Mucosa of descending colon (tissue), 3 donors: ENCODE measurements at regions not wholly inside any gene's neighbourhood (a gene's known extent, or its start where the extent isn't known, plus 50 kb on each side); places are given as distances from the start of the nearest gene placed in this dataset.

Source experiments
- ATAC-seq: fragments of 200-7000 bp; cut with Tn5 transposase; one replicate; pipeline ENCODE4 v1.9.1; 2020; ENCODE audit warnings: mild to moderate bottlenecking, moderate library complexity
- DNase-seq, 3 donors: peaks; one replicate each; pipeline ENCODE4 v3.0.0-alpha.2; 2020
- H3K36me3 ChIP-seq: fragments of 200-600 bp; one replicate; pipeline ENCODE4 v1.8.0; 2021; ENCODE audit warnings: low read depth, mild to moderate bottlenecking
- H3K4me1 ChIP-seq: fragments of 200-600 bp; one replicate; pipeline ENCODE4 v1.8.0; 2021; ENCODE audit warnings: low read depth, mild to moderate bottlenecking
- H3K4me3 ChIP-seq: fragments of 200-600 bp; one replicate; pipeline ENCODE4 v1.8.0; 2021; ENCODE audit warnings: mild to moderate bottlenecking
- H3K9me3 ChIP-seq: fragments of 200-600 bp; one replicate; pipeline ENCODE4 v1.8.0; 2021; ENCODE audit warnings: mild to moderate bottlenecking
- CTCF ChIP-seq: fragments of 200-600 bp; IDR thresholded peaks from one replicate; pipeline ENCODE4 v1.8.0; 2022; ENCODE audit warnings: antibody characterized with exemption, mild to moderate bottlenecking
- intact Hi-C, 2 donors: fragments of 100-400 bp; cut with DNase I in 1 of 2; cut with micrococcal nuclease in 1 of 2; formaldehyde crosslinking; loops; one replicate each; pipeline versions ENCODE4 v1.11.0 to v1.11.1; 2022; cut with DNase I, micrococcal nuclease
- donor health status: DM: no; HTN: no; CAD: no; lungs with moderate emphysema.
- donor health status: DM: no; HTN: no; CAD: no.
- donor health status: DM: no; HTN: yes; CAD: no.

GRCh38 chr13:44874176-44874575 lies 115.1 kb downstream of the NUFIP1 start:
- H3K9me3 ChIP-seq: no peaks in the 10 kb centered on the region
- H3K4me3 ChIP-seq: no peak overlapping the region
- H3K4me1 ChIP-seq: peaks cover 9% of the 10 kb centered on the region
- DNase-seq: no peak
- TF ChIP-seq CTCF: no peak
- no peak for ATAC-seq
- no peaks in the 10 kb centered on the region for H3K36me3 ChIP-seq
- intact Hi-C loops: no loop called here

- DNase-seq (no peak), ATAC-seq (no peak)
- H3K4me3 ChIP-seq: no peak overlapping the region
- intact Hi-C loops: no loop called here
- H3K4me1 ChIP-seq: peaks cover 9% of the 10 kb centered on the region
- no peaks in the 10 kb centered on the region for H3K36me3 ChIP-seq
- no peaks in the 10 kb centered on the region for H3K9me3 ChIP-seq
- no peak for TF ChIP-seq CTCF
These were observed 115.8 kb downstream of the NUFIP1 start for GRCh38 chr13:44873461-44873860.

GRCh38 chr13:44872751-44873150 lies 116.5 kb downstream of the NUFIP1 start:
- no peak for DNase-seq
- TF ChIP-seq CTCF: no peak
- no peak overlapping the region for H3K4me3 ChIP-seq
- ATAC-seq: no peak
- H3K36me3 ChIP-seq: no peaks in the 10 kb centered on the region
- H3K9me3 ChIP-seq: no peaks in the 10 kb centered on the region
- intact Hi-C loops: no loop called here
- peaks cover 9% of the 10 kb centered on the region for H3K4me1 ChIP-seq

- ATAC-seq: peak; percentile 89
- no peaks in the 10 kb centered on the region for H3K9me3 ChIP-seq
- H3K4me3 ChIP-seq: no peak overlapping the region
- TF ChIP-seq CTCF: no peak
- intact Hi-C loops: no loop called here
- H3K36me3 ChIP-seq: no peaks in the 10 kb centered on the region
- peaks cover 9% of the 10 kb centered on the region for H3K4me1 ChIP-seq
- peak; percentile 66 to 76 (median 70) for DNase-seq
These were observed 118.8 kb downstream of the NUFIP1 start for GRCh38 chr13:44870456-44870929.

- H3K36me3 ChIP-seq: no peaks in the 10 kb centered on the region
- peaks cover 9% of the 10 kb centered on the region for H3K4me1 ChIP-seq
- H3K9me3 ChIP-seq: no peaks in the 10 kb centered on the region
- no peak for TF ChIP-seq CTCF
- intact Hi-C loops: no loop called here
- DNase-seq (no peak), ATAC-seq (no peak)
- H3K4me3 ChIP-seq: no peak overlapping the region
These were observed 120.1 kb downstream of the NUFIP1 start for GRCh38 chr13:44869167-44869566.

GRCh38 chr13:44868397-44868796 lies 120.9 kb downstream of the NUFIP1 start:
- no peak for DNase-seq
- no peak for TF ChIP-seq CTCF
- intact Hi-C loops: no loop called here
- peaks cover 9% of the 10 kb centered on the region for H3K4me1 ChIP-seq
- H3K9me3 ChIP-seq: no peaks in the 10 kb centered on the region
- H3K4me3 ChIP-seq: no peak overlapping the region
- no peak for ATAC-seq
- H3K36me3 ChIP-seq: no peaks in the 10 kb centered on the region
